GM19351 (cell line): ENCODE measurements at regions not wholly inside any gene's neighbourhood (a gene's known extent, or its start where the extent isn't known, plus 50 kb on each side); places are given as distances from the start of the nearest gene placed in this dataset.

Experiments used
- ATAC-seq: cut with Tn5 transposase; IDR thresholded peaks from one replicate; pipeline ENCODE4 v1.9.1; 2021; ENCODE audit warnings: mild to moderate bottlenecking, moderate library complexity; ENCODE audit not compliant: unreplicated experiment

GRCh38 chr1:228867108-228867950 is 132.1 kb downstream of the RHOU start:
- ATAC-seq = no peak

DNA sequence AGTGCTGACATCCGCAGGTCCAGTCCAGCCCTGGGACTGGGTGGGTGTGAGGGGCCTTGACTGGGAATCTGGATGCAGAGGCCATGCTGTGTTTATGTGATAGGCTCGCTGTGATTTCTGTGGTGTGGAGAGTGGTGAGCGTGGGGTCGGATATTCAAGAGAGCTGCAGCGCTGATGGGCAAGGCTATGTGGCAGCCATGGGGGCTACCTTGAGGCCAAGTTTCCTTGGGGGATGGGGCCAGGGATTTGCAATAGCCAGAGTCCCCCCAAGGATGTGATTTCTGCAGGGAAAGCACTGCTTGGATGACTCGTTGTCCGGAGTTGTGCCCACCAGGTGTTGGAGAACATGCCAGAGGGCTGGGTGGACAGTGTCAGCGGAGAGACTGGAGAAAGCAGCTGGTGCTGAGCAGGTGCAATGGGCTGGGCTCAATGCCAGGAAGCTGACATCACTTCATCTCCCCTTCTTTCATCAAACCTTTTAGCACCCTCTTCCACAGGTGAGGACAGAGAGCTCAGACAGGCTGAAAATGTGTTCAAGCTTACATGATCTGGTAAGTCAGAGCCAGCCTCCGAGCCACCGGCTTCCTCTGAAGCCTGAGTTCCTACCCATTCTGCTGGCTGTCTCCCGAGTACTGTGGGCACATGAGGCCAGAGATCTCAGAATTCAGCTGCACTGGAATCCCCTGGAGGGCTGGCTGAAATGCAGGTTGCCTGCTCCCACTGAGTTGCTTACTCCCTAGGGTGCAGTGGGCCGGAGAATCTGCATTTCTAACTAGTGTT is 132.9 kb downstream of the RHOU start:
- ATAC-seq = no peak

DNA sequence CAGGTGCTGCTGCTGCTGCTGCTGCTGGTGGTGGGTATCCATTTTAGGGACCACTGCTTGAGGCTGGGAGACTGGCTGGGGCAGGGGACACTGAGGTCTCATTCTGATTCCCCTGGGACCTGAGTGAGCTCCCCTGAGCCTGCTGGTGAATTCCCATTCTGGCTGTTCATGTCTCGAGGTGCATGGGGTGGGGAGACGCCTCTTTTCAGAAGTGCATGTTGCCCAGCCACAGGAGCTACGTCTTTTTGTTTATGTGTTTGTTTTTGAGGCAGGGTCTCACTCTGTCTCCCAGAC is 133.4 kb downstream of the RHOU start:
- ATAC-seq = no peak

- no peak for ATAC-seq
Observed at GRCh38 chr1:228869312-228869824, 134.1 kb downstream of the RHOU start.

GRCh38 chr1:228870041-228870713 is 134.9 kb downstream of the RHOU start:
- ATAC-seq = no peak

GRCh38 chr1:228871314-228872061 is 136.2 kb downstream of the RHOU start:
- ATAC-seq = no peak

- no peak for ATAC-seq
Observed at GRCh38 chr1:228872080-228872479, 136.8 kb downstream of the RHOU start.

- ATAC-seq = no peak
Observed at GRCh38 chr1:228873709-228874108, 138.4 kb downstream of the RHOU start.

DNA sequence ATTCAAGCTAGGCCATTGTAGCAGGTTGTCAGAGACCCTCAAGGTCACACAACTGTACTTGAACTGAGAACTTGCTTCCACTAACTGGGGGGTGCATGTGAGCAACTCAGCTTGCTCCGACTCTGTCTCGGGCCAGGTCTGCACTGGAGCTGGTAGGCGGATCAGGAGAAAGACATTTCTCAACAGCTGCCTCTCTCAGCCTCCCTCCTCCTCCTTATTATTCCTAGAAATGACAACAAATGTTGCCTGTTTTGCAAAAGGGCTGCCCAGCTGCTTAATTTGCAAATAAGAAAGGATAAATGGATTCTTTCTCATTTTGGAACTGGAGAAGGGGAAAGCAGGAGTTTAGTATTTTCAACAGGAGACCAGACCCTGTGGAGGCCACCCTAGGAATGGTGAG is 140.5 kb downstream of the RHOU start:
- ATAC-seq = no peak

DNA sequence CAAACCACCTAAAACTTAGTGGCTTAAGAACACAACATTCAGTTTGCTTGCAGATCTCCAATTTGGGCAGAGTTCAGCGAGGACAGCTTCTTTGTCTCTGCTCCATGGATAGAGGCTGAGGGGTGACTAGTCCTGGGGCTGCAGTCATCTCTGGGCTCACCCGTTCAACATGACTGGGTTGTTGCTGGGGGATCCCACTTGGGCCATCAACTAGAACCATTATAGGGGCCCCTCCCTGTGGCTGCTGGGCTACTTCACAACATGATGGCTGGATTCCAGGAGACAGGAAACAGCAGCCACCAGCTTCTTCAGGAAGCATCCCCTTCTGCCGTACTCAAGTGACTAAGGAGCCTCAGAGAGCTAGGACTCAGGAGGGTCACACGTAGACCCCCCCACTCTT is 140.9 kb downstream of the RHOU start:
- ATAC-seq = no peak

- no peak for ATAC-seq
Observed at GRCh38 chr1:228879164-228879563, 143.9 kb downstream of the RHOU start.

- ATAC-seq = no peak
Observed at GRCh38 chr1:228882041-228882770, 146.9 kb downstream of the RHOU start.

- ATAC-seq = no peak
Observed at GRCh38 chr1:228882771-228883450, 147.6 kb downstream of the RHOU start.

GRCh38 chr1:228883535-228883934 is 148.3 kb downstream of the RHOU start:
- no peak for ATAC-seq

- ATAC-seq = no peak
Observed at GRCh38 chr1:228884196-228884595, 148.9 kb downstream of the RHOU start.

DNA sequence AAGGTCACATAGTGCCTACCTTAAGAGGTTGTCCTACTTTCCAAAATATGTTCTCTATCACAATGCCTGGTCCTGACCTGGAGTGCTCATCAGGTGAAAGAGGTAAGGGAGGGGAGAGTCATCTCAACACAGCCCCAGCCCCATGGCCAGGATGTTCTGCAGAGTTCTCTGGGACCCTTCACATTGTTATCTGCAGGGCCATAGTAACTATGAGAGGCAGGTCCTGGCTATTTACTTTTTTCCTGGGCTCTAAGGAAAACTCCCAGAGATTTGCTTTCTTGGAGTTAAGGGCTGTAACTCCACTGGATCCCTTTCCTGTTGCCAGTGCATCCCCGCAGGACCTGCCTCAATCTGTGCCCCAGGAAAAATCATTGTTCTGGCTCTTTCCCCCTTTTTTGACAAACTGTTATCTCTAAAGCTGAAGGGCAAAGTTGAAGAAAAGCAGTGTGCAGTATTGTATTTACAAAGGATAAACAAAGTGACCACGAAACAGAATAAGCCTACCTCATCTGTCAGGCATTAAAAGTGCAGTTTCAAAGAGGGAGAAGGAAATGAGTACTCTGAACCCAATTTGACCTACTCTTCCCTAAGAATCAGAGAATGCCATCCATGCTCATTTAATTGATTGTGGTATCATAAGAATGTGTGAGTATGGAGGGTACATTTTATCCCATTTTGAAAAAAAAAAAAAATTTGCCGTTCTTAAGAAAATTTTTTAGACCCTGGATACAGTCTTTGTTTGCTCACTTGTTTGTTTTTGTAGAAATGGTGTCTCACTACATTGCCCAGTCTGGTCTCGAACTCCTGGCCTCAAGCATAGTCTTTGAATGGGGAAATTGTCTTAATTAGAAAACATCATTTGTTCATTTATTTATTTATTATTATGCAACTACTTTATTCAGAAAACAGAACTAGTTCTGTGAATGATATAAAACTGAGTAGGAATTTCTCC is 149.6 kb downstream of the RHOU start:
- no peak for ATAC-seq

- no peak for ATAC-seq
Observed at GRCh38 chr1:228885845-228886244, 150.6 kb downstream of the RHOU start.

- ATAC-seq = no peak
Observed at GRCh38 chr1:228887101-228887500, 151.8 kb downstream of the RHOU start.

DNA sequence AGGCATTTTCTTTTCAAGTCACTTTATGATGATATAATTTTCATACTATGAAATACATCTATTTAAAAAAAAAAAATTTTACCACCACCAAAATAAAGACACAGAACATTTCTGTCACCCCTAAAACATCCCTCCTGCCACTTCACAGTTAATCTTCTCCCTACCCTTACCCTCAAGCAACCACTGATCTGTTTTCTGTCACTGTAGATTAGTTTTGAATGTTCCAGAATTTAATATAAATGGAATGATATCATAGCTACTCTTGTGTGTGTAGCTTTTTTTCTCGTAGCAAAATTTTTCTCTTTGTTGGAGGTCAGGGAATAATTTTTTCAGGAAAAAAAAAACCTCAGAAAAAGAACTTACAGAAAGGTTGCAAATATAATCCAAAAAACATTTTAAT is 152.7 kb downstream of the RHOU start:
- no peak for ATAC-seq
